H9 (cell line): ENCODE measurements at regions not wholly inside any gene's neighbourhood (a gene's known extent, or its start where the extent isn't known, plus 50 kb on each side); places are given as distances from the start of the nearest gene placed in this dataset.

Experiments used
- DNase-seq: peaks from one replicate; pipeline ENCODE4 v3.0.0-alpha.2; 2017
- H2AFZ ChIP-seq: one replicate; pipeline ENCODE4 v1.6.1; 2013; ENCODE audit warnings: mild to moderate bottlenecking, low read length, control low read depth, moderate library complexity
- H2AK5ac ChIP-seq: 2 replicates; pipeline ENCODE4 v1.6.1; 2013; ENCODE audit warnings: low read length, control low read depth, mixed read lengths; ENCODE audit not compliant: insufficient read length
- H2BK120ac ChIP-seq: one replicate; pipeline ENCODE4 v1.6.1; 2013; ENCODE audit warnings: low read depth, mild to moderate bottlenecking, low read length, control low read depth, inconsistent platforms; ENCODE audit not compliant: poor library complexity, severe bottlenecking
- H2BK12ac ChIP-seq: 2 replicates; pipeline ENCODE4 v1.6.1; 2013; ENCODE audit warnings: low read length, control low read depth, mixed read lengths, low read depth; ENCODE audit not compliant: insufficient read length
- H2BK15ac ChIP-seq: 2 replicates; pipeline ENCODE4 v1.6.1; 2013; ENCODE audit warnings: low read depth, low read length, control low read depth
- H2BK20ac ChIP-seq: one replicate; pipeline ENCODE4 v1.6.1; 2013; ENCODE audit warnings: low read depth, mild to moderate bottlenecking, low read length, control low read depth, inconsistent platforms; ENCODE audit not compliant: poor library complexity, severe bottlenecking
- H2BK5ac ChIP-seq: 2 replicates; pipeline ENCODE4 v1.6.1; 2013; ENCODE audit warnings: low read length, control low read depth, mixed read lengths; ENCODE audit not compliant: insufficient read length
- H3K14ac ChIP-seq: 2 replicates; pipeline ENCODE4 v1.6.1; 2013; ENCODE audit warnings: low read length, control low read depth; ENCODE audit not compliant: insufficient read depth
- H3K18ac ChIP-seq: 2 replicates; pipeline ENCODE4 v1.6.1; 2013; ENCODE audit warnings: low read depth, mild to moderate bottlenecking, mixed read lengths, low read length, control low read depth; ENCODE audit not compliant: insufficient read length
- H3K23ac ChIP-seq: 2 replicates; pipeline ENCODE4 v1.6.1; 2013; ENCODE audit warnings: low read length, control low read depth, mixed read lengths, low read depth; ENCODE audit not compliant: insufficient read length
- H3K23me2 ChIP-seq: 2 replicates; pipeline ENCODE4 v1.6.1; 2013; ENCODE audit warnings: low read depth, mild to moderate bottlenecking, mixed read lengths, low read length, control low read depth; ENCODE audit not compliant: insufficient read length, poor library complexity, severe bottlenecking
- H3K27ac ChIP-seq: 2 replicates; pipeline ENCODE4 v1.5.1; 2013; ENCODE audit warnings: low read length, control low read depth, mixed read lengths, low read depth; ENCODE audit not compliant: insufficient read length
- H3K27me3 ChIP-seq: 2 replicates; pipeline ENCODE4 v1.6.1; 2013; ENCODE audit warnings: low read length, control low read depth, inconsistent platforms; ENCODE audit not compliant: insufficient read depth
- H3K4ac ChIP-seq: 2 replicates; pipeline ENCODE4 v1.6.1; 2013; ENCODE audit warnings: low read depth, mild to moderate bottlenecking, control low read depth, inconsistent platforms, low read length, moderate library complexity
- H3K4me1 ChIP-seq: 2 replicates; pipeline ENCODE4 v1.6.1; 2013; ENCODE audit warnings: low read length, control low read depth, inconsistent platforms; ENCODE audit not compliant: insufficient read depth
- H3K4me2 ChIP-seq: 2 replicates; pipeline ENCODE4 v1.6.1; 2013; ENCODE audit warnings: low read length, control low read depth, mixed read lengths; ENCODE audit not compliant: insufficient read length, insufficient read depth
- H3K56ac ChIP-seq: 2 replicates; pipeline ENCODE4 v1.6.1; 2013; ENCODE audit warnings: low read depth, mild to moderate bottlenecking, mixed read lengths, low read length, control low read depth; ENCODE audit not compliant: insufficient read length
- H3K79me1 ChIP-seq: 2 replicates; pipeline ENCODE4 v1.6.1; 2013; ENCODE audit warnings: low read depth, mild to moderate bottlenecking, moderate library complexity, low read length, control low read depth, inconsistent platforms; ENCODE audit not compliant: insufficient read depth, poor library complexity, severe bottlenecking
- H3K79me2 ChIP-seq: 2 replicates; pipeline ENCODE4 v1.6.1; 2013; ENCODE audit warnings: low read length, control low read depth, inconsistent platforms; ENCODE audit not compliant: insufficient read depth
- H3K9ac ChIP-seq: 2 replicates; pipeline ENCODE4 v1.6.1; 2013; ENCODE audit warnings: low read length, control low read depth, mixed read lengths; ENCODE audit not compliant: insufficient read length; ENCODE audit errors: extremely low read depth
- H3K9me3 ChIP-seq: one replicate; pipeline ENCODE4 v1.6.1; 2013; ENCODE audit warnings: low read depth, low read length, inconsistent platforms; ENCODE audit not compliant: control insufficient read depth
- H3T11ph ChIP-seq: one replicate; pipeline ENCODE4 v1.6.1; 2013; ENCODE audit warnings: mild to moderate bottlenecking, low read length, control low read depth, inconsistent platforms
- H4K20me1 ChIP-seq: one replicate; pipeline ENCODE4 v1.6.1; 2013; ENCODE audit not compliant: control insufficient read depth, insufficient read length, insufficient read depth
- H4K5ac ChIP-seq: 2 replicates; pipeline ENCODE4 v1.6.1; 2013; ENCODE audit warnings: low read depth, mild to moderate bottlenecking, mixed read lengths, low read length, control low read depth; ENCODE audit not compliant: insufficient read length
- H4K8ac ChIP-seq: replicated peaks from 2 replicates; pipeline ENCODE4 v1.6.1; 2013; ENCODE audit warnings: low read length, control low read depth, mixed read lengths, low read depth; ENCODE audit not compliant: insufficient read length
- H4K91ac ChIP-seq: 2 replicates; pipeline ENCODE4 v1.6.1; 2013; ENCODE audit warnings: low read depth, mild to moderate bottlenecking, moderate library complexity, mixed read lengths, low read length, control low read depth; ENCODE audit not compliant: insufficient read length
- H3K27ac Mint-ChIP-seq, 3 experiments: 2 replicates in 2 of 3; 3 replicates in 1 of 3; pipeline ENCODE4 v1.8.0; 2020 to 2021; ENCODE audit warnings: mixed read lengths in 3 of 3, mild to moderate bottlenecking in 1 of 3, moderate library complexity in 1 of 3
- H3K27me3 Mint-ChIP-seq: 2 replicates; pipeline ENCODE4 v1.8.0; 2021; ENCODE audit warnings: low read depth, mild to moderate bottlenecking, moderate library complexity, mixed read lengths
- H3K36me3 Mint-ChIP-seq, 3 experiments: 2 replicates in 2 of 3; 3 replicates in 1 of 3; pipeline ENCODE4 v1.8.0; 2020 to 2021; ENCODE audit warnings: low read depth in 3 of 3, mixed read lengths in 3 of 3; ENCODE audit not compliant: insufficient read depth in 1 of 3
- H3K4me1 Mint-ChIP-seq, 2 experiments: 2 replicates each; pipeline ENCODE4 v1.8.0; 2020; ENCODE audit warnings: mixed read lengths in 2 of 2
- H3K4me3 Mint-ChIP-seq, 2 experiments: 2 replicates in 1 of 2; 3 replicates in 1 of 2; pipeline ENCODE4 v1.8.0; 2020 to 2021; ENCODE audit warnings: mild to moderate bottlenecking in 2 of 2, mixed read lengths in 2 of 2, moderate library complexity in 1 of 2
- H3K9me3 Mint-ChIP-seq, 2 experiments: 2 replicates in 1 of 2; 3 replicates in 1 of 2; pipeline ENCODE4 v1.8.0; 2020; ENCODE audit warnings: mild to moderate bottlenecking in 2 of 2, mixed read lengths in 2 of 2, moderate library complexity in 1 of 2
- CTCF ChIP-seq: fragments of 200-600 bp; sonication (generic); conservative IDR thresholded peaks from 3 replicates; pipeline ENCODE4 v1.8.0; 2021; ENCODE audit warnings: antibody characterized with exemption, mild to moderate bottlenecking
- WGBS: extraction: QIAGEN DNeasy Blood & Tissue Kit; methylation state at CpG from one replicate; pipeline ENCODE4 v1.1.7; 2013; ENCODE audit warnings: missing lambda C conversion rate, low lambda C conversion rate, mixed read lengths; ENCODE audit not compliant: insufficient read length; ENCODE audit errors: extremely low coverage; 5-methylcytosine and 5-hydroxymethylcytosine counted together

GRCh38 chr6:4574007-4574406 is 202.2 kb upstream of the CDYL start:
- H2BK120ac ChIP-seq, result no peak overlapping the region
- no peaks in the 10 kb centered on the region for H3K4me1 ChIP-seq
- no peaks in the 10 kb centered on the region for H3K27me3 ChIP-seq
- no peak overlapping the region for H3K27ac ChIP-seq
- Mint-ChIP-seq H3K9me3 (peaks cover 9 to 15% of the 10 kb centered on the region in 2 experiments), H3K4me1 (peaks cover 4 to 5% of the 10 kb centered on the region in 2 experiments; a peak in 3 of 4 replicates), H3K27ac (no peak overlapping the region), H3K27me3 (no peaks in the 10 kb centered on the region), H3K4me3 (no peak overlapping the region), H3K36me3 (peaks cover 3 to 15% (median 3%) of the 10 kb centered on the region in 3 experiments)
- H2AFZ ChIP-seq, result no peak overlapping the region
- no peak overlapping the region for H3K56ac ChIP-seq
- no CpG with 5 or more reads among the region's 2 CpGs for WGBS
- no peak overlapping the region for H3K9ac ChIP-seq
- no peaks in the 10 kb centered on the region for H3K79me1 ChIP-seq
- H4K20me1 ChIP-seq, result no peaks in the 10 kb centered on the region
- DNase-seq, result peak; percentile 8
- H2AK5ac ChIP-seq, result no peak overlapping the region
- no peak overlapping the region for H3K14ac ChIP-seq
- H3K23me2 ChIP-seq, result no peaks in the 10 kb centered on the region
- H4K91ac ChIP-seq, result no peak overlapping the region
- no peak overlapping the region for H3K4me2 ChIP-seq
- H3K9me3 ChIP-seq, result no peaks in the 10 kb centered on the region
- H2BK12ac ChIP-seq, result no peak overlapping the region
- H3K79me2 ChIP-seq, result no peaks in the 10 kb centered on the region
- H3K23ac ChIP-seq, result no peak overlapping the region
- H2BK5ac ChIP-seq, result no peak overlapping the region
- no peak overlapping the region for H2BK15ac ChIP-seq
- no peak overlapping the region for H3T11ph ChIP-seq
- TF ChIP-seq CTCF, result no peak
- H4K8ac ChIP-seq, result no peak overlapping the region
- no peak overlapping the region for H3K4ac ChIP-seq
- H4K5ac ChIP-seq, result no peak overlapping the region
- no peak overlapping the region for H2BK20ac ChIP-seq
- no peak overlapping the region for H3K18ac ChIP-seq
